ENCODE measurements at regions not wholly inside any gene's neighbourhood (a gene's known extent, or its start where the extent isn't known, plus 50 kb on each side); places are given as distances from the start of the nearest gene placed in this dataset.

- no peak for DNase-seq
- H3K9me3 ChIP-seq: no peaks in the 10 kb centered on the region
- TF ChIP-seq, protein P1, sequence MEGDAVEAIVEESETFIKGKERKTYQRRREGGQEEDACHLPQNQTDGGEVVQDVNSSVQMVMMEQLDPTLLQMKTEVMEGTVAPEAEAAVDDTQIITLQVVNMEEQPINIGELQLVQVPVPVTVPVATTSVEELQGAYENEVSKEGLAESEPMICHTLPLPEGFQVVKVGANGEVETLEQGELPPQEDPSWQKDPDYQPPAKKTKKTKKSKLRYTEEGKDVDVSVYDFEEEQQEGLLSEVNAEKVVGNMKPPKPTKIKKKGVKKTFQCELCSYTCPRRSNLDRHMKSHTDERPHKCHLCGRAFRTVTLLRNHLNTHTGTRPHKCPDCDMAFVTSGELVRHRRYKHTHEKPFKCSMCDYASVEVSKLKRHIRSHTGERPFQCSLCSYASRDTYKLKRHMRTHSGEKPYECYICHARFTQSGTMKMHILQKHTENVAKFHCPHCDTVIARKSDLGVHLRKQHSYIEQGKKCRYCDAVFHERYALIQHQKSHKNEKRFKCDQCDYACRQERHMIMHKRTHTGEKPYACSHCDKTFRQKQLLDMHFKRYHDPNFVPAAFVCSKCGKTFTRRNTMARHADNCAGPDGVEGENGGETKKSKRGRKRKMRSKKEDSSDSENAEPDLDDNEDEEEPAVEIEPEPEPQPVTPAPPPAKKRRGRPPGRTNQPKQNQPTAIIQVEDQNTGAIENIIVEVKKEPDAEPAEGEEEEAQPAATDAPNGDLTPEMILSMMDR (IDR thresholded peaks at IDR 0.05): no peak
- no peaks in the 10 kb centered on the region for H3K4me1 ChIP-seq
- intact Hi-C loops (cut with DNase I): no loop called here
- WGBS, 3 donors: 76 to 81% (median 78%) methylated on average over 8 of the region's 8 CpGs
- no peaks in the 10 kb centered on the region for H3K36me3 ChIP-seq (ENCODE audit: insufficient read depth in 1 of 2, low read depth in 1 of 2)
- no peak overlapping the region for H3K27ac ChIP-seq
- no peak for ATAC-seq
- peaks cover 0 to 2% (median 0%) of the 10 kb centered on the region in 3 donors for H3K27me3 ChIP-seq (ENCODE audit: insufficient read depth in 3 of 3, low read length in 2 of 3)
- H3K4me3 ChIP-seq: no peak overlapping the region
Observed at GRCh38 chr2:240216167-240216566, 75.7 kb upstream of the OTOS start.

GRCh38 chr2:240217431-240218301, 77.2 kb upstream of the OTOS start:
- Histone ChIP-seq H3K36me3 (ENCODE audit: insufficient read depth in 1 of 2, low read depth in 1 of 2) (no peaks in the 10 kb centered on the region), H3K9me3 (no peaks in the 10 kb centered on the region), H3K27me3 (ENCODE audit: insufficient read depth in 3 of 3, low read length in 2 of 3) (peaks cover 0 to 2% (median 0%) of the 10 kb centered on the region in 3 donors), H3K4me3 (no peak overlapping the region), H3K4me1 (no peaks in the 10 kb centered on the region), H3K27ac (no peak overlapping the region)
- TF ChIP-seq, protein P1 (IDR thresholded peaks at IDR 0.05): no peak
- intact Hi-C loops (cut with DNase I): no loop called here
- DNase-seq (no peak), ATAC-seq (no peak)
- 89 to 92% (median 89%) methylated on average over 20 of the region's 20 CpGs for WGBS, 3 donors

DNA sequence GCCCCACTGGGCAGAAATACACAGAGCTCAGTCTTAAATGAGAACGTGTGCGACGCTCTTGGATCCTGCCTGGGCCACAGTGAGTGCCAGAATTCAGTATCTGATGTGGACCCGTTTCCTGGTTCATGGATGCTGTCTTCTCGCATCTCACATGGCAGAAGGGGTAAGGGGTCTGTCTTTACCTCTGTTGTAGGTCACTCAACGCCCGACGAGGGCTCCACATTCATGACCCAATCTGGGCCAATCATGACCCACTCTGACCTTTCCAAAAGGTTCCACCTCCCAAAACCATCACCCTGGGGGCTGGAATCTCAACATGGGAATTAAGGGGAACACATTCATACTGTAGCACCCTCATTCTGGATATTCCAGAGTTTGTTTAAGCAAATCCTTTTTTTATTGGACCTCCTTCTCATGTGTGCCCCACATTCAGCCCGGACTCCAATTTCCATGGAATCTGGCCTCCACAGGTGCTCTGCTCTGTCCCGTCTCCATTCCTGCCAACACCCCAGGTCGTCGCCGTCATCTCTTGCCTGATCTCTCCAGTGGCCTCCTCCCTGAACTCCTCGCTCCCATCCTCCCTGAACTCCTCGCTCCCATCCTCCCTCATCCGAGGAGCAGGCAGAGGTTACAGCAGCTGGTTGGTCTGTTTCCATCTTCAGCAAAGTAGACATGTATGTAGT, 78.9 kb upstream of the OTOS start:
- no peak overlapping the region for H3K27ac ChIP-seq
- H3K9me3 ChIP-seq: no peaks in the 10 kb centered on the region
- H3K4me1 ChIP-seq: no peaks in the 10 kb centered on the region
- no peak for DNase-seq
- ATAC-seq: no peak
- H3K4me3 ChIP-seq: no peak overlapping the region
- whole genome bisulfite sequencing, 3 donors: 75 to 85% (median 78%) methylated on average over 16 of the region's 16 CpGs
- H3K36me3 ChIP-seq (ENCODE audit: insufficient read depth in 1 of 2, low read depth in 1 of 2): no peaks in the 10 kb centered on the region
- TF ChIP-seq, protein P1 (IDR thresholded peaks at IDR 0.05): no peak
- peaks cover 0 to 2% (median 2%) of the 10 kb centered on the region in 3 donors for H3K27me3 ChIP-seq (ENCODE audit: insufficient read depth in 3 of 3, low read length in 2 of 3)
- intact Hi-C loops (cut with DNase I): no loop called here

DNA sequence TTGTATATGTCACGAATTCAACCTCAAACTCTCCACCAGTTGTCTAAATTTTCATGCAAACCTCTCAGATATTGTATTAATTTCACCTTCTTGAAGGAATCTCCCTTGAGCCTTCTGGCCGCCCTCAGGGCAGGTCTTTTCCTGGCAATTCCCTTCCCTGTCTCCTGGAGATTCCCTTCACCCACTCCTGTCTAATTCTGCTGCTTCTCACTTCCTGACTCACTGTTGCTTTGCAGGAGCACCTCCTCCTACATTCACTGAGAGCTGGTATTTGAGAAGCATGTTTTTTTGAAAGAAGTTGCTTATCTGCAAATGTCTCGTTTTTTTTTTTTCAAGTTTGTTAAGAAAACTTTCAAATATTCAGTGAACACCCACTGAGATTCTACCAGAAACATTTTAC, 79.9 kb upstream of the OTOS start:
- intact Hi-C loops (cut with DNase I): no loop called here
- DNase-seq (no peak), ATAC-seq (no peak)
- TF ChIP-seq, protein P1 (IDR thresholded peaks at IDR 0.05): no peak
- Histone ChIP-seq H3K36me3 (ENCODE audit: insufficient read depth in 1 of 2, low read depth in 1 of 2) (no peaks in the 10 kb centered on the region), H3K4me1 (no peaks in the 10 kb centered on the region), H3K4me3 (no peak overlapping the region), H3K27me3 (ENCODE audit: insufficient read depth in 3 of 3, low read length in 2 of 3) (peaks cover 0 to 2% (median 2%) of the 10 kb centered on the region in 3 donors), H3K27ac (no peak overlapping the region), H3K9me3 (no peaks in the 10 kb centered on the region)
- WGBS, 3 donors: 71 to 84% (median 77%) methylated on average over 3 of the region's 3 CpGs
